ENCODE measurements at regions not wholly inside any gene's neighbourhood (a gene's known extent, or its start where the extent isn't known, plus 50 kb on each side); places are given as distances from the start of the nearest gene placed in this dataset.

GRCh38 chr3:8399686-8400085 is 101.9 kb upstream of the LMCD1 start:
- Histone ChIP-seq H2AFZ (ENCODE audit: low read length) (no peak overlapping the region), H3K27ac (ENCODE audit: low read depth, low read length, poor library complexity, severe bottlenecking) (no peak overlapping the region), H4K20me1 (ENCODE audit: insufficient read depth, low read length) (no peaks in the 10 kb centered on the region), H3K9me2 (ENCODE audit: low read depth, low read length) (no peaks in the 10 kb centered on the region), H3K4me2 (ENCODE audit: low read length) (no peak overlapping the region), H3K4me3 (ENCODE audit: low read depth, low read length, poor library complexity, severe bottlenecking) (no peak overlapping the region), H3K79me2 (ENCODE audit: insufficient read depth, low read length) (no peaks in the 10 kb centered on the region), H3K9ac (ENCODE audit: low read length) (no peak overlapping the region), H3K4me1 (ENCODE audit: insufficient read depth, low read length, severe bottlenecking) (no peaks in the 10 kb centered on the region), H3K36me3 (ENCODE audit: insufficient read depth, low read length) (no peaks in the 10 kb centered on the region), H3K27me3 (ENCODE audit: insufficient read depth, low read length) (no peaks in the 10 kb centered on the region), H3K9me3 (ENCODE audit: low read length) (no peaks in the 10 kb centered on the region), H3F3A (ENCODE audit: insufficient read depth, low read length) (no peaks in the 10 kb centered on the region)
- TF ChIP-seq CTCF (IDR thresholded peaks at IDR 0.05; ENCODE audit: low read length) (no peak), EZH2 (IDR thresholded peaks at IDR 0.05; ENCODE audit: borderline replicate concordance, low read length) (no peak)

GRCh38 chr3:8400911-8401310 is 100.7 kb upstream of the LMCD1 start:
- Histone ChIP-seq H3K9ac (ENCODE audit: low read length) (no peak overlapping the region), H3K36me3 (ENCODE audit: insufficient read depth, low read length) (no peaks in the 10 kb centered on the region), H2AFZ (ENCODE audit: low read length) (no peak overlapping the region), H3F3A (ENCODE audit: insufficient read depth, low read length) (no peaks in the 10 kb centered on the region), H3K79me2 (ENCODE audit: insufficient read depth, low read length) (no peaks in the 10 kb centered on the region), H3K27me3 (ENCODE audit: insufficient read depth, low read length) (no peaks in the 10 kb centered on the region), H4K20me1 (ENCODE audit: insufficient read depth, low read length) (no peaks in the 10 kb centered on the region), H3K4me2 (ENCODE audit: low read length) (no peak overlapping the region), H3K27ac (ENCODE audit: low read depth, low read length, poor library complexity, severe bottlenecking) (no peak overlapping the region), H3K4me1 (ENCODE audit: insufficient read depth, low read length, severe bottlenecking) (no peaks in the 10 kb centered on the region), H3K4me3 (ENCODE audit: low read depth, low read length, poor library complexity, severe bottlenecking) (no peak overlapping the region), H3K9me3 (ENCODE audit: low read length) (no peaks in the 10 kb centered on the region), H3K9me2 (ENCODE audit: low read depth, low read length) (no peaks in the 10 kb centered on the region)
- TF ChIP-seq CTCF (IDR thresholded peaks at IDR 0.05; ENCODE audit: low read length) (no peak), EZH2 (IDR thresholded peaks at IDR 0.05; ENCODE audit: borderline replicate concordance, low read length) (no peak)

- no peak overlapping the region for H3K9ac ChIP-seq (ENCODE audit: low read length)
- no peak overlapping the region for H3K4me2 ChIP-seq (ENCODE audit: low read length)
- no peaks in the 10 kb centered on the region for H3K9me3 ChIP-seq (ENCODE audit: low read length)
- TF ChIP-seq CTCF (IDR thresholded peaks at IDR 0.05; ENCODE audit: low read length) (no peak), EZH2 (IDR thresholded peaks at IDR 0.05; ENCODE audit: borderline replicate concordance, low read length) (no peak)
- H3F3A ChIP-seq (ENCODE audit: insufficient read depth, low read length), result no peaks in the 10 kb centered on the region
- no peak overlapping the region for H2AFZ ChIP-seq (ENCODE audit: low read length)
- H3K36me3 ChIP-seq (ENCODE audit: insufficient read depth, low read length), result no peaks in the 10 kb centered on the region
- H3K27me3 ChIP-seq (ENCODE audit: insufficient read depth, low read length), result no peaks in the 10 kb centered on the region
- H3K4me1 ChIP-seq (ENCODE audit: insufficient read depth, low read length, severe bottlenecking), result no peaks in the 10 kb centered on the region
- no peaks in the 10 kb centered on the region for H3K9me2 ChIP-seq (ENCODE audit: low read depth, low read length)
- H3K79me2 ChIP-seq (ENCODE audit: insufficient read depth, low read length), result no peaks in the 10 kb centered on the region
- no peaks in the 10 kb centered on the region for H4K20me1 ChIP-seq (ENCODE audit: insufficient read depth, low read length)
- H3K27ac ChIP-seq (ENCODE audit: low read depth, low read length, poor library complexity, severe bottlenecking), result no peak overlapping the region
- H3K4me3 ChIP-seq (ENCODE audit: low read depth, low read length, poor library complexity, severe bottlenecking), result no peak overlapping the region
Measured at GRCh38 chr3:8403996-8404395, 97.6 kb upstream of the LMCD1 start.

Measured in OCI-LY1 (cell line).